Neural crest cell (in vitro differentiated cells): ENCODE measurements at regions not wholly inside any gene's neighbourhood (a gene's known extent, or its start where the extent isn't known, plus 50 kb on each side); places are given as distances from the start of the nearest gene placed in this dataset.

ENCODE experiments used
- DNase-seq: peaks from one replicate; pipeline ENCODE4 v3.0.0; 2021; ENCODE audit warnings: low read depth, mixed read lengths, low spot score
- H3K27ac Mint-ChIP-seq: one replicate; pipeline ENCODE4 v1.8.0; 2021; ENCODE audit warnings: mild to moderate bottlenecking, mixed read lengths; ENCODE audit not compliant: unreplicated experiment
- H3K27me3 Mint-ChIP-seq: 2 replicates; pipeline ENCODE4 v1.8.0; 2021; ENCODE audit warnings: low read depth, mild to moderate bottlenecking, mixed read lengths
- H3K36me3 Mint-ChIP-seq: 2 replicates; pipeline ENCODE4 v1.8.0; 2021; ENCODE audit warnings: low read depth, mild to moderate bottlenecking, mixed read lengths
- H3K4me1 Mint-ChIP-seq: 2 replicates; pipeline ENCODE4 v1.8.0; 2021; ENCODE audit warnings: mixed read lengths
- H3K4me3 Mint-ChIP-seq: one replicate; pipeline ENCODE4 v1.8.0; 2021; ENCODE audit warnings: mild to moderate bottlenecking, mixed read lengths
- H3K9me3 Mint-ChIP-seq: 2 replicates; pipeline ENCODE4 v1.8.0; 2021; ENCODE audit warnings: mixed read lengths
- TF ChIP-seq, protein P1 (sequence below): fragments of 200-600 bp; sonication (generic); conservative IDR thresholded peaks from 2 replicates; pipeline ENCODE4 v1.5.0; 2021; ENCODE audit warnings: antibody characterized with exemption, mild to moderate bottlenecking

GRCh38 chr9:109699019-109699418, 81.0 kb upstream of the PALM2AKAP2 start:
- Mint-ChIP-seq H3K4me3 (no peak overlapping the region), H3K27ac (no peak overlapping the region), H3K4me1 (no peaks in the 10 kb centered on the region), H3K36me3 (no peaks in the 10 kb centered on the region), H3K27me3 (no peaks in the 10 kb centered on the region), H3K9me3 (peaks cover 2% of the 10 kb centered on the region)
- TF ChIP-seq, protein P1, sequence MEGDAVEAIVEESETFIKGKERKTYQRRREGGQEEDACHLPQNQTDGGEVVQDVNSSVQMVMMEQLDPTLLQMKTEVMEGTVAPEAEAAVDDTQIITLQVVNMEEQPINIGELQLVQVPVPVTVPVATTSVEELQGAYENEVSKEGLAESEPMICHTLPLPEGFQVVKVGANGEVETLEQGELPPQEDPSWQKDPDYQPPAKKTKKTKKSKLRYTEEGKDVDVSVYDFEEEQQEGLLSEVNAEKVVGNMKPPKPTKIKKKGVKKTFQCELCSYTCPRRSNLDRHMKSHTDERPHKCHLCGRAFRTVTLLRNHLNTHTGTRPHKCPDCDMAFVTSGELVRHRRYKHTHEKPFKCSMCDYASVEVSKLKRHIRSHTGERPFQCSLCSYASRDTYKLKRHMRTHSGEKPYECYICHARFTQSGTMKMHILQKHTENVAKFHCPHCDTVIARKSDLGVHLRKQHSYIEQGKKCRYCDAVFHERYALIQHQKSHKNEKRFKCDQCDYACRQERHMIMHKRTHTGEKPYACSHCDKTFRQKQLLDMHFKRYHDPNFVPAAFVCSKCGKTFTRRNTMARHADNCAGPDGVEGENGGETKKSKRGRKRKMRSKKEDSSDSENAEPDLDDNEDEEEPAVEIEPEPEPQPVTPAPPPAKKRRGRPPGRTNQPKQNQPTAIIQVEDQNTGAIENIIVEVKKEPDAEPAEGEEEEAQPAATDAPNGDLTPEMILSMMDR, result no peak
- no peak for DNase-seq

DNA sequence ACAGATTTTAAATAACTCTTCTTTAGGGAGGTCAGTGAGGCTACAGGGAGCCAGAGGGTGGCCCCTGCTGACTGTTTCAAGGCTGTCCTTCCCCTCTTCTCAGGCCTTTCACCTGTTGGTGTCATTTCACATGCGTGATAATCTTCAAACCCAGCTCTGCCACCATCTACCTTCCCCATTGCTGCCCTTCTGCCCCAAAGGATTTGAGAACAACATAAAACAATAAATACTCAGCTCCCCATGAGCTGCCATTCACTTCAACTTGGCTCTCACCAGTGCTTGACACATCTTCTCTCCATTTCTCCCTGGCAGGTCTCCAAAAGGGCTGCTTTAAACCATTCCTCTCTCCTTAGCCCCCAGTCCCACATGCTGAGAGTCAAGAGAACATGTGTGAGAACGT, 75.5 kb upstream of the PALM2AKAP2 start:
- Mint-ChIP-seq H3K4me1 (no peaks in the 10 kb centered on the region), H3K36me3 (no peaks in the 10 kb centered on the region), H3K27ac (no peak overlapping the region), H3K9me3 (peaks cover 2% of the 10 kb centered on the region), H3K4me3 (no peak overlapping the region), H3K27me3 (peaks cover 5% of the 10 kb centered on the region)
- no peak for DNase-seq
- TF ChIP-seq, protein P1, result no peak

DNA sequence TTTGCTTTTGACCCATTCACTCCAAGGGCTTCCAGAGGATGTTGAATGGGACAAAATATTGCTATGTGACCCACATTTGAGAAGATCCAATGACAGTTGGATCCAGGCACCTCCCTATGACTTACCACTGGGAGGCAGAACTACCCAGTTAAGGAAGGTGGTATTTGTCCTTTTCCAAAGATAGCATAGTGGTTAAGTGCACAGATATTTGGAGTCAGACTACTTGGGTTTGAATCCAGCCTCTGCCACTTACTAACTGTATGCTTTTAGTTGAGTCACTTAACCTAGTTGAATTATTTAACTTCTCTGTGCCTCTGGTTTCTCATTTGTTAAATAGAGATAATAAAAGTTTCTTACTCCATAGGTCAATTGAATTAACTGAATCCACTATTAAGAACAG, 74.5 kb upstream of the PALM2AKAP2 start:
- Mint-ChIP-seq H3K4me3 (no peak overlapping the region), H3K9me3 (no peaks in the 10 kb centered on the region), H3K36me3 (no peaks in the 10 kb centered on the region), H3K4me1 (no peaks in the 10 kb centered on the region), H3K27me3 (peaks cover 5% of the 10 kb centered on the region), H3K27ac (no peak overlapping the region)
- DNase-seq, result no peak
- TF ChIP-seq, protein P1, result no peak

GRCh38 chr9:109707355-109707754, 72.6 kb upstream of the PALM2AKAP2 start:
- Mint-ChIP-seq H3K4me3 (no peak overlapping the region), H3K9me3 (no peaks in the 10 kb centered on the region), H3K27ac (no peak overlapping the region), H3K4me1 (no peaks in the 10 kb centered on the region), H3K27me3 (peaks cover 5% of the 10 kb centered on the region), H3K36me3 (no peaks in the 10 kb centered on the region)
- no peak for DNase-seq
- TF ChIP-seq, protein P1, result no peak

GRCh38 chr9:109708451-109708945, 71.5 kb upstream of the PALM2AKAP2 start:
- Mint-ChIP-seq H3K4me3 (no peak overlapping the region), H3K4me1 (no peaks in the 10 kb centered on the region), H3K27ac (no peak overlapping the region), H3K27me3 (peaks cover 5% of the 10 kb centered on the region), H3K36me3 (no peaks in the 10 kb centered on the region), H3K9me3 (no peaks in the 10 kb centered on the region)
- TF ChIP-seq, protein P1, result no peak
- DNase-seq, result no peak

DNA sequence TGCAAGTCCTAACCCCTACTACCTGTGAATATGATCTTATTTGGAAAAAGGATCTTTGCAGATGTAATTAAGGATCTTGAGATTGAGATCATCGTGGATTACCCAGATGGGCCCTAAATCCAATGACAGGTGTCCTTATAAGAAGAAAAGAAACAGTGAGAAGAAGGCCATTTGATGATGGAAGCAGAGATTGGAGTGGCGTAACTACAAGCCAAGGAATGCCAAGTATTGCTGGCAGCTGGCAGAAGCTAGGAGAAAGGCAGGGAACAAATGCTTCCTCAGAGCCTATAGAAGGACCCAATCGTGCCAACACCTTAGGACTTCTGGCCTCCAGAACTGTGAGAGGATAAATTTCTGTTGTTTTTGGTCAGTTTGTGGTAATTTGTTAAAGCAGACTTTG, 70.1 kb upstream of the PALM2AKAP2 start:
- Mint-ChIP-seq H3K4me1 (no peaks in the 10 kb centered on the region), H3K9me3 (no peaks in the 10 kb centered on the region), H3K4me3 (no peak overlapping the region), H3K27me3 (peaks cover 5% of the 10 kb centered on the region), H3K36me3 (no peaks in the 10 kb centered on the region), H3K27ac (no peak overlapping the region)
- DNase-seq, result no peak
- TF ChIP-seq, protein P1, result no peak
